PC-9 (cell line): ENCODE measurements at regions not wholly inside any gene's neighbourhood (a gene's known extent, or its start where the extent isn't known, plus 50 kb on each side); places are given as distances from the start of the nearest gene placed in this dataset.

ENCODE experiments used
- CTCF ChIP-seq: fragments of 200-600 bp; sonication (generic); conservative IDR thresholded peaks from 2 replicates; pipeline ENCODE4 v1.6.1; 2017; ENCODE audit warnings: mixed run types, antibody characterized with exemption, mild to moderate bottlenecking, moderate library complexity
- EZH2 ChIP-seq: fragments of 200-600 bp; sonication (generic); IDR thresholded peaks from 2 replicates; pipeline ENCODE4 v1.8.0; 2017; ENCODE audit warnings: antibody characterized with exemption, low read depth

GRCh38 chr17:69725146-69725545 is 310.6 kb downstream of the MAP2K6 start:
- TF ChIP-seq CTCF (no peak), EZH2 (no peak)
